ENCODE measurements at regions not wholly inside any gene's neighbourhood (a gene's known extent, or its start where the extent isn't known, plus 50 kb on each side); places are given as distances from the start of the nearest gene placed in this dataset.
"Not testable (repeated sequence)": the region's sequence is repeated elsewhere in the genome, so short reads cannot be mapped to it uniquely, and the experiment has no call there.

GRCh38 chr18:42373584-42373983, 418.6 kb downstream of the PIK3C3 start:
- Histone ChIP-seq H3K4me1 (no peaks in the 10 kb centered on the region), H3K4me3 (no peak overlapping the region), H3K27ac (no peak overlapping the region), H3K9ac (ENCODE audit: low read depth in 2 of 2, low read length in 2 of 2) (no peak overlapping the region), H3K27me3 (no peaks in the 10 kb centered on the region), H3K9me3 (no peaks in the 10 kb centered on the region), H3K36me3 (no peaks in the 10 kb centered on the region)
- no peak for TF ChIP-seq CTCF (IDR thresholded peaks at IDR 0.05)
- no peak for DNase-seq
- intact Hi-C loops (cut with DNase I) = no loop called here

- Histone ChIP-seq H3K27ac (no peak overlapping the region), H3K9me3 (no peaks in the 10 kb centered on the region), H3K4me3 (no peak overlapping the region), H3K36me3 (no peaks in the 10 kb centered on the region), H3K9ac (ENCODE audit: low read depth in 2 of 2, low read length in 2 of 2) (no peak overlapping the region), H3K27me3 (no peaks in the 10 kb centered on the region), H3K4me1 (no peaks in the 10 kb centered on the region)
- intact Hi-C loops (cut with DNase I) = no loop called here
- DNase-seq = no peak
- TF ChIP-seq CTCF (IDR thresholded peaks at IDR 0.05) = no peak
Measured at GRCh38 chr18:42374961-42375360, 419.9 kb downstream of the PIK3C3 start.

DNA sequence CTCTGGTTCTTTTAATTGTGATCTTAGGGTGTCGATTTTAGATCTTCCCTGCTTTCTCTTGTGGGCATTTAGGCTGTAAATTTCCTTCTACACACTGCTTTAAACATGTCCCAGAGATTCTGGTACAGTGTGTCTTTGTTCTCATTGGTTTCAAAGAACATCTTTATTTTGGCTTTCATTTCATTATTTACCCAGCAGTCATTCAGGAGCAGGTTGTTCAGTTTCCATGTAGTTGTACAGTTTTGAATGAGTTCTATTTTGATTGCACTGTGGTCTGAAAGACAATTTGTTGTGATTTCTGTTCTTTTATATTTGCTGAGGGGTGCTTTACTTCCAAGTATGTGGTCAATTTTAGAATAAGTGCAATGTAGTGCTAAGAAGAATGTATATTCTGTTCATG, 423.8 kb downstream of the PIK3C3 start:
- intact Hi-C loops (cut with DNase I); H3K4me3 ChIP-seq; DNase-seq; H3K4me1 ChIP-seq; H3K36me3 ChIP-seq; H3K27ac ChIP-seq; H3K27me3 ChIP-seq; H3K9ac ChIP-seq (ENCODE audit: low read depth in 2 of 2, low read length in 2 of 2); H3K9me3 ChIP-seq: not testable (repeated sequence)

- H3K27ac ChIP-seq; H3K36me3 ChIP-seq; intact Hi-C loops (cut with DNase I): not testable (repeated sequence)
Measured at GRCh38 chr18:42381236-42381635, 426.2 kb downstream of the PIK3C3 start.

GRCh38 chr18:42392416-42392815, 437.4 kb downstream of the PIK3C3 start:
- H3K27ac ChIP-seq = no peak overlapping the region
- DNase-seq = no peak
- no peak overlapping the region for H3K4me3 ChIP-seq
- H3K9me3 ChIP-seq = no peaks in the 10 kb centered on the region
- no peak for TF ChIP-seq CTCF (IDR thresholded peaks at IDR 0.05)
- H3K27me3 ChIP-seq = no peaks in the 10 kb centered on the region
- H3K9ac ChIP-seq (ENCODE audit: low read depth in 2 of 2, low read length in 2 of 2) = no peak overlapping the region
- no peaks in the 10 kb centered on the region for H3K4me1 ChIP-seq
- intact Hi-C loops (cut with DNase I) = no loop called here
- H3K36me3 ChIP-seq = no peaks in the 10 kb centered on the region

More at GRCh38 chr18:42381236-42381635, 426.2 kb downstream of the PIK3C3 start:
- not testable (repeated sequence) for H3K9ac ChIP-seq (ENCODE audit: low read depth in 2 of 2, low read length in 2 of 2); H3K4me3 ChIP-seq; H3K9me3 ChIP-seq; DNase-seq; H3K27me3 ChIP-seq; H3K4me1 ChIP-seq

DNA sequence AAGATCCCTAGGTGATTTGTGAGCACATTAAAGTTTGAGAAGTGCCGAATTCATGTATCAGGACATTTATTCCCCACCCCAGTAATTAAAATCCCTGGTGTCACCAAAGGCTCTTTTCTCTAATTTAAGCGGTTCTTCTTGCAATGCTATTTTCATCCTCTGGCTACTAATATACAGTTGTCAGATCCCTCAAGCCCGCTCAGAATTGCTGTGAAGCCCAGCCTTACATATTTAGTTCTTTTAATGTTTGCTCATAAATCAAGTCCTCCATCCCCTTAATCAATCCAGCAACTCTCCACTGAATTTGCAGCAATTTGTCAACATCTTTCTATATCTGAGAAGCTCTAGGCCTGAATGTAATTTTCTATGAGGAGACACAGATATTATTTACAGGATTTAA, 437.9 kb downstream of the PIK3C3 start:
- Histone ChIP-seq H3K4me1 (no peaks in the 10 kb centered on the region), H3K27ac (no peak overlapping the region), H3K9ac (ENCODE audit: low read depth in 2 of 2, low read length in 2 of 2) (no peak overlapping the region), H3K9me3 (no peaks in the 10 kb centered on the region), H3K4me3 (no peak overlapping the region), H3K27me3 (no peaks in the 10 kb centered on the region), H3K36me3 (no peaks in the 10 kb centered on the region)
- no peak for DNase-seq
- TF ChIP-seq CTCF (IDR thresholded peaks at IDR 0.05) = no peak
- intact Hi-C loops (cut with DNase I) = no loop called here

- intact Hi-C loops (cut with DNase I) = no loop called here
- no peak for DNase-seq
Measured at GRCh38 chr18:42394238-42394637, 439.2 kb downstream of the PIK3C3 start.

More at GRCh38 chr18:42394238-42394637, 439.2 kb downstream of the PIK3C3 start:
- no peaks in the 10 kb centered on the region for H3K4me1 ChIP-seq
- TF ChIP-seq CTCF (IDR thresholded peaks at IDR 0.05) = no peak
- H3K27ac ChIP-seq = no peak overlapping the region
- H3K9me3 ChIP-seq = no peaks in the 10 kb centered on the region
- no peaks in the 10 kb centered on the region for H3K27me3 ChIP-seq
- no peak overlapping the region for H3K4me3 ChIP-seq
- H3K36me3 ChIP-seq = no peaks in the 10 kb centered on the region
- H3K9ac ChIP-seq (ENCODE audit: low read depth in 2 of 2, low read length in 2 of 2) = no peak overlapping the region
